ENCODE measurements at regions not wholly inside any gene's neighbourhood (a gene's known extent, or its start where the extent isn't known, plus 50 kb on each side); places are given as distances from the start of the nearest gene placed in this dataset.

GRCh38 chr1:61609040-61609439 lies 115.9 kb downstream of the TM2D1 start:
- TF ChIP-seq CTCF (IDR thresholded peaks at IDR 0.05) (no peak), POLR2A (IDR thresholded peaks at IDR 0.05) (no peak)
